ENCODE measurements at regions not wholly inside any gene's neighbourhood (a gene's known extent, or its start where the extent isn't known, plus 50 kb on each side); places are given as distances from the start of the nearest gene placed in this dataset.

GRCh38 chr10:84004221-84004620 is 135.1 kb upstream of the GHITM start:
- DNase-seq, result no peak
- Histone ChIP-seq H3K4me1 (no peaks in the 10 kb centered on the region), H3K9me3 (no peaks in the 10 kb centered on the region), H3K27me3 (no peaks in the 10 kb centered on the region), H3K4me3 (ENCODE audit: low read depth, low read length) (no peak overlapping the region), H3K36me3 (no peaks in the 10 kb centered on the region)
- no peak for TF ChIP-seq CTCF (IDR thresholded peaks at IDR 0.05; ENCODE audit: low read depth, low read length)

GRCh38 chr10:84005403-84005802 is 133.9 kb upstream of the GHITM start:
- Histone ChIP-seq H3K4me1 (no peaks in the 10 kb centered on the region), H3K36me3 (no peaks in the 10 kb centered on the region), H3K4me3 (ENCODE audit: low read depth, low read length) (no peak overlapping the region)

GRCh38 chr10:84007482-84007881 is 131.8 kb upstream of the GHITM start:
- TF ChIP-seq CTCF (IDR thresholded peaks at IDR 0.05; ENCODE audit: low read depth, low read length), result no peak
- no peaks in the 10 kb centered on the region for H3K36me3 ChIP-seq
- no peak overlapping the region for H3K4me3 ChIP-seq (ENCODE audit: low read depth, low read length)
- DNase-seq, result no peak
- H3K9me3 ChIP-seq, result no peaks in the 10 kb centered on the region
- no peaks in the 10 kb centered on the region for H3K27me3 ChIP-seq
- no peaks in the 10 kb centered on the region for H3K4me1 ChIP-seq

More at GRCh38 chr10:84005403-84005802, 133.9 kb upstream of the GHITM start:
- DNase-seq, result no peak
- no peak for TF ChIP-seq CTCF (IDR thresholded peaks at IDR 0.05; ENCODE audit: low read depth, low read length)
- H3K9me3 ChIP-seq, result no peaks in the 10 kb centered on the region
- H3K27me3 ChIP-seq, result no peaks in the 10 kb centered on the region

- peak; percentile 86 for TF ChIP-seq CTCF (IDR thresholded peaks at IDR 0.05; ENCODE audit: low read depth, low read length)
- Histone ChIP-seq H3K9me3 (no peaks in the 10 kb centered on the region), H3K27me3 (no peaks in the 10 kb centered on the region), H3K4me3 (ENCODE audit: low read depth, low read length) (no peak overlapping the region), H3K4me1 (no peaks in the 10 kb centered on the region), H3K36me3 (no peaks in the 10 kb centered on the region)
- DNase-seq, result peak; percentile 58
These were observed 130.4 kb upstream of the GHITM start for GRCh38 chr10:84008878-84009277.

- DNase-seq, result no peak
- Histone ChIP-seq H3K36me3 (no peaks in the 10 kb centered on the region), H3K4me3 (ENCODE audit: low read depth, low read length) (no peak overlapping the region), H3K9me3 (no peaks in the 10 kb centered on the region), H3K4me1 (no peaks in the 10 kb centered on the region), H3K27me3 (no peaks in the 10 kb centered on the region)
- no peak for TF ChIP-seq CTCF (IDR thresholded peaks at IDR 0.05; ENCODE audit: low read depth, low read length)
These were observed 126.9 kb upstream of the GHITM start for GRCh38 chr10:84012431-84012830.

GRCh38 chr10:84012831-84013458 is 126.4 kb upstream of the GHITM start:
- no peaks in the 10 kb centered on the region for H3K9me3 ChIP-seq
- no peaks in the 10 kb centered on the region for H3K27me3 ChIP-seq
- no peaks in the 10 kb centered on the region for H3K36me3 ChIP-seq
- H3K4me1 ChIP-seq, result no peaks in the 10 kb centered on the region
- no peak overlapping the region for H3K4me3 ChIP-seq (ENCODE audit: low read depth, low read length)
- no peak for TF ChIP-seq CTCF (IDR thresholded peaks at IDR 0.05; ENCODE audit: low read depth, low read length)
- no peak for DNase-seq

All from BE2C (cell line).